Progenitor cell of endocrine pancreas (in vitro differentiated cells): ENCODE measurements at regions not wholly inside any gene's neighbourhood (a gene's known extent, or its start where the extent isn't known, plus 50 kb on each side); places are given as distances from the start of the nearest gene placed in this dataset.

Source experiments
- DNase-seq: peaks from one replicate; pipeline ENCODE4 v3.0.0; 2021; ENCODE audit warnings: low spot score; ENCODE audit not compliant: unreplicated experiment
- H3K27ac Mint-ChIP-seq: 2 replicates; pipeline ENCODE4 v1.8.0; 2021; ENCODE audit warnings: mild to moderate bottlenecking, moderate library complexity, mixed read lengths
- H3K27me3 Mint-ChIP-seq: 2 replicates; pipeline ENCODE4 v1.8.0; 2021; ENCODE audit warnings: mixed read lengths
- H3K36me3 Mint-ChIP-seq: 2 replicates; pipeline ENCODE4 v1.8.0; 2022; ENCODE audit warnings: mixed read lengths; ENCODE audit not compliant: insufficient read depth
- H3K4me1 Mint-ChIP-seq: 2 replicates; pipeline ENCODE4 v1.8.0; 2021; ENCODE audit warnings: low read depth, mixed read lengths
- H3K4me3 Mint-ChIP-seq: 2 replicates; pipeline ENCODE4 v1.8.0; 2021; ENCODE audit warnings: low read depth, mild to moderate bottlenecking, moderate library complexity, mixed read lengths
- H3K9me3 Mint-ChIP-seq: 2 replicates; pipeline ENCODE4 v1.8.0; 2021; ENCODE audit warnings: low read depth, mixed read lengths
- CTCF ChIP-seq: fragments of 200-600 bp; sonication (generic); IDR thresholded peaks from one replicate; pipeline ENCODE4 v1.5.0; 2021; ENCODE audit warnings: antibody characterized with exemption, mild to moderate bottlenecking; ENCODE audit not compliant: unreplicated experiment

DNA sequence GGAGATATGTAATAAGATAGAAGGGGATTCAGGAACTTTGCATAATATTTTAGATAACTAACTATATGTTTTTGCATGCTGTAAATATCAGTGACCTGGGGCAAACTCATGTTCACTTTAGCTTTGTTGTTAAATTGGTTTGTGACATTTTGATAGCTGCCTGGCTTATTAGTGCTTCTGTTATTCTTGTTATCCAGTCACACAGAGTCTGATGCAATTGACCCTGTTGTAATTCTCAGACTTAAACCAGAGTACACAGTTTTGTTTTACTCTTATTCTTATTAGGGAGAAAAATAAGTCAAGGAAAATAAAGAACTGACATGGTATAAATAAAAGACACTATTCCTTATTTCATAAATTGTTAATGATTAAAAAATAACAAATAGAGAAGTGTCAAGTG, 516.7 kb upstream of the SLIT2 start:
- Mint-ChIP-seq H3K27me3 (no peaks in the 10 kb centered on the region), H3K9me3 (peaks cover 6% of the 10 kb centered on the region), H3K4me3 (no peak overlapping the region), H3K4me1 (no peaks in the 10 kb centered on the region), H3K36me3 (no peaks in the 10 kb centered on the region), H3K27ac (no peak overlapping the region)
- no peak for TF ChIP-seq CTCF
- DNase-seq, result no peak

GRCh38 chr4:19729886-19730651, 521.6 kb upstream of the SLIT2 start:
- Mint-ChIP-seq H3K9me3 (peaks cover 6% of the 10 kb centered on the region), H3K4me3 (no peak overlapping the region), H3K27ac (no peak overlapping the region), H3K36me3 (no peaks in the 10 kb centered on the region), H3K4me1 (no peaks in the 10 kb centered on the region), H3K27me3 (no peaks in the 10 kb centered on the region)
- TF ChIP-seq CTCF, result no peak
- no peak for DNase-seq

DNA sequence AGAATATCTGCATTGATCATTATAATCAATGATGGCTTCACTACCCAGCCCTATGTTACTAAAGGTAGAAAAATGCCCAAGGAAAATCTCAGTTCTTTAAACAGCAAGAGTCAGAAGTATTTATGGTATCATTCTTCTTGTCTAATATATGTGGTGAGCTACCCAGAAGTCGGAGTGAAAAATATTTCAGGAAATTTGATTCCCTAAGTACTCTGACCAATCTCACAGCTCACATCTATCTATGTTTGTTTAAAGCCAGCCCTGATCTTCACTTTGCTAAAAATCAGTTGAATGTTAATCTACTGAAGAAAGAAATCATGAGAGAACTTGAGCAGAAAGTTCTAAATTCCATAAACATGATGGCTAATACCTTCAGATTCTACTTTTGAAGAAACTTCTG, 522.9 kb upstream of the SLIT2 start:
- no peak for DNase-seq
- TF ChIP-seq CTCF, result no peak
- H3K9me3 Mint-ChIP-seq, result peaks cover 3% of the 10 kb centered on the region
- no peaks in the 10 kb centered on the region for H3K4me1 Mint-ChIP-seq
- no peak overlapping the region for H3K27ac Mint-ChIP-seq
- no peak overlapping the region for H3K4me3 Mint-ChIP-seq
- H3K36me3 Mint-ChIP-seq, result no peaks in the 10 kb centered on the region
- no peaks in the 10 kb centered on the region for H3K27me3 Mint-ChIP-seq

GRCh38 chr4:19727141-19727540, 524.6 kb upstream of the SLIT2 start:
- H3K4me1 Mint-ChIP-seq, result no peaks in the 10 kb centered on the region
- H3K4me3 Mint-ChIP-seq, result no peak overlapping the region
- no peaks in the 10 kb centered on the region for H3K27me3 Mint-ChIP-seq
- no peak overlapping the region for H3K27ac Mint-ChIP-seq
- no peak for TF ChIP-seq CTCF
- no peak for DNase-seq
- H3K9me3 Mint-ChIP-seq, result peaks cover 3% of the 10 kb centered on the region
- H3K36me3 Mint-ChIP-seq, result no peaks in the 10 kb centered on the region

DNA sequence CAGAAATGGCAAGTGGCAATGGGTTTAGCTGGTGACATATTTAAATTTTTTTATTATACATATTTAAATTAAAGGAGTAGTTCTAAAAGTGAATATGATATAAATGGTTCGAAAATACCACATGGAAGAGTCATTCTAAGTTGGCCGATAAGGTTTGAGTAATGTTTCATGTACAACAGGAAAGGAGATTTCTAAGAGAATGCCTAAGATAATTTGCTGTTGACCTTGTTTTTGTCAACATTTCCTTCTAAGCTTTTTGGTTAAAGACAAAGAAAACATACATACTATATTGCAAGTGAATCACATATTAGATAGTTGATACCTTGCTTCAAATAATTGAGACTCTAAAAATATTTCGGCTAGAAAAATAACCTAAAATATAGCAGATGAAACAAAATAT, 526.6 kb upstream of the SLIT2 start:
- Mint-ChIP-seq H3K27ac (no peak overlapping the region), H3K36me3 (no peaks in the 10 kb centered on the region), H3K27me3 (no peaks in the 10 kb centered on the region), H3K4me3 (no peak overlapping the region), H3K9me3 (no peaks in the 10 kb centered on the region), H3K4me1 (no peaks in the 10 kb centered on the region)
- no peak for DNase-seq
- TF ChIP-seq CTCF, result no peak
